ENCODE measurements at regions not wholly inside any gene's neighbourhood (a gene's known extent, or its start where the extent isn't known, plus 50 kb on each side); places are given as distances from the start of the nearest gene placed in this dataset.
"Not testable (repeated sequence)": the region's sequence is repeated elsewhere in the genome, so short reads cannot be mapped to it uniquely, and the experiment has no call there.

DNA sequence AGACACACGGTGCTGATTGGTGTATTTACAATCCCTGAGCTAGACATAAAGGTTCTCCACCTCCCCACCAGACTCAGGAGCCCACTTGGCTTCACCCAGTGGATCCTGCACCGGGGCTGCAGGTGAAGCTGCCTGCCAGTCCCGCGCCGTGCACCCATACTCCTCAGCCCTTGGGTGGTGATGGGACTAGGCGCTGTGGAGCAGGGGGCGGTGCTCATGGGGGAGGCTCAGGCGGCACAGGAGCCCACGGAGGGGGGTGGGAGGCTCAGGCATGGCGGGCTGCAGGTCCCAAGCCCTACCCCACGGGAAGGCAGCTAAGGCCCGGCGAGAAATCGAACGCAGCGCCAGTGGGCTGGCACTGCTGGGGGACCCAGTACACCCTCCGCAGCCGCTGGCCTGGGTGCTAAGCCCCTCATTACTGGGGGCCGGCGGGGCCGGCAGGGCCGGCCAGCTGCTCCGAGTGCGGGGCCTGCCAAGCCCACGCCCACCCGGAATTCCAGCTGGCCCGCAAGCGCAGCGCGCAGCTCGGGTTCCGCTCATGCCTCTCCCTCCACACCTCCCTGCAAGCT, 1447.2 kb downstream of the RAPGEF2 start:
- TF ChIP-seq, protein P1, sequence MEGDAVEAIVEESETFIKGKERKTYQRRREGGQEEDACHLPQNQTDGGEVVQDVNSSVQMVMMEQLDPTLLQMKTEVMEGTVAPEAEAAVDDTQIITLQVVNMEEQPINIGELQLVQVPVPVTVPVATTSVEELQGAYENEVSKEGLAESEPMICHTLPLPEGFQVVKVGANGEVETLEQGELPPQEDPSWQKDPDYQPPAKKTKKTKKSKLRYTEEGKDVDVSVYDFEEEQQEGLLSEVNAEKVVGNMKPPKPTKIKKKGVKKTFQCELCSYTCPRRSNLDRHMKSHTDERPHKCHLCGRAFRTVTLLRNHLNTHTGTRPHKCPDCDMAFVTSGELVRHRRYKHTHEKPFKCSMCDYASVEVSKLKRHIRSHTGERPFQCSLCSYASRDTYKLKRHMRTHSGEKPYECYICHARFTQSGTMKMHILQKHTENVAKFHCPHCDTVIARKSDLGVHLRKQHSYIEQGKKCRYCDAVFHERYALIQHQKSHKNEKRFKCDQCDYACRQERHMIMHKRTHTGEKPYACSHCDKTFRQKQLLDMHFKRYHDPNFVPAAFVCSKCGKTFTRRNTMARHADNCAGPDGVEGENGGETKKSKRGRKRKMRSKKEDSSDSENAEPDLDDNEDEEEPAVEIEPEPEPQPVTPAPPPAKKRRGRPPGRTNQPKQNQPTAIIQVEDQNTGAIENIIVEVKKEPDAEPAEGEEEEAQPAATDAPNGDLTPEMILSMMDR (IDR thresholded peaks at IDR 0.05) = not testable (repeated sequence)
- not testable (repeated sequence) for TF ChIP-seq POLR2A, EP300 (IDR thresholded peaks at IDR 0.05)
